Neural cell (in vitro differentiated cells): ENCODE measurements at regions not wholly inside any gene's neighbourhood (a gene's known extent, or its start where the extent isn't known, plus 50 kb on each side); places are given as distances from the start of the nearest gene placed in this dataset.

Source experiments
- H2AFZ ChIP-seq: fragments of 200-600, 300-800 bp; sonication (generic), shearing (Covaris generic); 2 replicates; pipeline ENCODE4 v1.6.0; 2014; ENCODE audit warnings: low read depth, mild to moderate bottlenecking, antibody characterized with exemption, low read length, moderate library complexity
- H3F3A ChIP-seq: fragments of 200-600 bp; shearing (Covaris generic); 2 replicates; pipeline ENCODE4 v1.6.1; 2016; ENCODE audit warnings: mild to moderate bottlenecking, moderate library complexity, mixed read lengths, antibody characterized with exemption, low read length; ENCODE audit not compliant: insufficient read depth, poor library complexity, severe bottlenecking
- H3K27ac ChIP-seq: fragments of 200-600, 300-800 bp; sonication (generic), shearing (Covaris generic); 2 replicates; pipeline ENCODE4 v1.5.1; 2014; ENCODE audit warnings: mild to moderate bottlenecking, low read length, moderate library complexity
- H3K27me3 ChIP-seq: fragments of 300-800, 200-600 bp; sonication (generic), shearing (Covaris generic); 2 replicates; pipeline ENCODE4 v1.6.0; 2014; ENCODE audit warnings: mild to moderate bottlenecking, low read depth, low read length, moderate library complexity; ENCODE audit not compliant: insufficient read depth
- H3K36me3 ChIP-seq: fragments of 300-800, 200-600 bp; sonication (generic), shearing (Covaris generic); 2 replicates; pipeline ENCODE4 v1.5.1; 2014; ENCODE audit warnings: mild to moderate bottlenecking, antibody characterized with exemption, low read length, moderate library complexity; ENCODE audit not compliant: insufficient read depth
- H3K4me2 ChIP-seq: fragments of 300-800, 200-600 bp; sonication (generic), shearing (Covaris generic); 2 replicates; pipeline ENCODE4 v1.6.0; 2014; ENCODE audit warnings: mild to moderate bottlenecking, low read length
- H3K4me3 ChIP-seq: fragments of 300-800, 200-600 bp; sonication (generic), shearing (Covaris generic); 2 replicates; pipeline ENCODE4 v1.5.1; 2014; ENCODE audit warnings: mild to moderate bottlenecking, low read length, moderate library complexity
- H3K79me2 ChIP-seq: fragments of 200-600 bp; shearing (Covaris generic); replicated peaks from 2 replicates; pipeline ENCODE4 v1.6.0; 2014; ENCODE audit warnings: mild to moderate bottlenecking, low read length, moderate library complexity; ENCODE audit not compliant: insufficient read depth
- H3K9ac ChIP-seq: fragments of 300-800, 200-600 bp; sonication (generic), shearing (Covaris generic); 2 replicates; pipeline ENCODE4 v1.6.1; 2016; ENCODE audit warnings: mild to moderate bottlenecking, low read length, mixed read lengths
- H3K9me2 ChIP-seq: fragments of 200-600 bp; shearing (Covaris generic); 2 replicates; pipeline ENCODE4 v1.6.1; 2016; ENCODE audit warnings: mild to moderate bottlenecking, low read length, mixed read lengths; ENCODE audit not compliant: insufficient read depth
- H3K9me3 ChIP-seq: fragments of 200-600, 300-800 bp; sonication (generic), shearing (Covaris generic); 2 replicates; pipeline ENCODE4 v1.6.1; 2016; ENCODE audit warnings: mild to moderate bottlenecking, mixed run types, low read length, moderate library complexity, mixed read lengths
- H4K20me1 ChIP-seq: fragments of 200-600 bp; shearing (Covaris generic); 2 replicates; pipeline ENCODE4 v1.6.1; 2016; ENCODE audit warnings: mild to moderate bottlenecking, mixed run types; ENCODE audit not compliant: insufficient read depth
- CTCF ChIP-seq: fragments of 450-650 bp; IDR thresholded peaks from 2 replicates; pipeline ENCODE4 v1.5.1; 2014; ENCODE audit warnings: antibody characterized with exemption, mild to moderate bottlenecking, moderate library complexity; ENCODE audit not compliant: poor library complexity, severe bottlenecking
- EP300 ChIP-seq: fragments of 450-650 bp; conservative IDR thresholded peaks from 2 replicates; pipeline ENCODE4 v1.6.1; 2014; ENCODE audit warnings: antibody characterized with exemption, mild to moderate bottlenecking, moderate library complexity; ENCODE audit not compliant: poor library complexity, severe bottlenecking
- EZH2 ChIP-seq: fragments of 200-600, 300-800 bp; shearing (Covaris generic), sonication (generic); IDR thresholded peaks from 2 replicates; pipeline ENCODE4 v1.6.1; 2014; ENCODE audit warnings: antibody characterized with exemption, low read length, borderline replicate concordance, mild to moderate bottlenecking; ENCODE audit not compliant: insufficient read depth, poor library complexity, severe bottlenecking
- MXI1 ChIP-seq: fragments of 450-650 bp; conservative IDR thresholded peaks from 2 replicates; pipeline ENCODE4 v1.6.1; 2014; ENCODE audit warnings: antibody characterized with exemption, mild to moderate bottlenecking; ENCODE audit not compliant: poor library complexity, severe bottlenecking
- POLR2AphosphoS5 ChIP-seq: IDR thresholded peaks from 2 replicates; pipeline ENCODE4 v1.6.1; 2012
- RAD21 ChIP-seq: fragments of 450-650 bp; conservative IDR thresholded peaks from 2 replicates; pipeline ENCODE4 v1.6.1; 2014; ENCODE audit warnings: antibody characterized with exemption, mild to moderate bottlenecking, moderate library complexity
- SMC3 ChIP-seq: fragments of 450-650 bp; conservative IDR thresholded peaks from 2 replicates; pipeline ENCODE4 v1.6.1; 2014; ENCODE audit warnings: antibody characterized with exemption, mild to moderate bottlenecking, moderate library complexity; ENCODE audit not compliant: poor library complexity
- TAF1 ChIP-seq: IDR thresholded peaks from 2 replicates; pipeline ENCODE4 v1.6.1; 2012; ENCODE audit warnings: low read depth
- TF ChIP-seq, protein P1 (sequence below): IDR thresholded peaks from 2 replicates; pipeline ENCODE4 v1.6.1; 2012; ENCODE audit warnings: borderline replicate concordance

DNA sequence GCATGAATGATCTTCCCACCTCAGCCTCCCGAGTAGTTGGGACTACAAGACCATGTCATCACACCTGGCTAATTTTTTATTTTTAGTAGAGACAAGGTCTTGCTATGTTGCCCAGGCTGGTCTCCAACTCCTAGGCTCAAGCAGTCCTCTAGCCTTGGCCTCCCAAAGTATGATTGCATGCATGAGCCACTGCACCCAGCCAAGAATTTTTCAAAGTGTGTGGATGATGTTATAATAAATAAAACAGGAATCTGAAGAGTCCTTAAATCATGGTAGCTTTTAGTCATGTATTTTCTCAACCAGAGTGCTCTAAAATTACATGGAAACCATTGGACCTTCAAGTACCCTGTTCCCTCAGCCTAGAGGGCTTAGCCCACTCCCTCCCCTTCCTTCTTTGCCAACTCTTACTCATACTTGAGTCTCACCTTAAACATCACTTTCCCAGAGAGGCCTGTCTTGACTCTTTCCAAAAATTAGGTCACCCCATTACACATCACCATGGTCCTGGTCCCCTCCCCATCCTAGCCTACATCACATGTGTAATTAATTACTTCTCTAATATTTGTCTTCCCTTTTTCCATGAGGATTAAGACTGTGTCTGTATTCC is 52.2 kb upstream of the BICDL1 start:
- Histone ChIP-seq H3F3A (no peaks in the 10 kb centered on the region), H2AFZ (no peak overlapping the region)

DNA sequence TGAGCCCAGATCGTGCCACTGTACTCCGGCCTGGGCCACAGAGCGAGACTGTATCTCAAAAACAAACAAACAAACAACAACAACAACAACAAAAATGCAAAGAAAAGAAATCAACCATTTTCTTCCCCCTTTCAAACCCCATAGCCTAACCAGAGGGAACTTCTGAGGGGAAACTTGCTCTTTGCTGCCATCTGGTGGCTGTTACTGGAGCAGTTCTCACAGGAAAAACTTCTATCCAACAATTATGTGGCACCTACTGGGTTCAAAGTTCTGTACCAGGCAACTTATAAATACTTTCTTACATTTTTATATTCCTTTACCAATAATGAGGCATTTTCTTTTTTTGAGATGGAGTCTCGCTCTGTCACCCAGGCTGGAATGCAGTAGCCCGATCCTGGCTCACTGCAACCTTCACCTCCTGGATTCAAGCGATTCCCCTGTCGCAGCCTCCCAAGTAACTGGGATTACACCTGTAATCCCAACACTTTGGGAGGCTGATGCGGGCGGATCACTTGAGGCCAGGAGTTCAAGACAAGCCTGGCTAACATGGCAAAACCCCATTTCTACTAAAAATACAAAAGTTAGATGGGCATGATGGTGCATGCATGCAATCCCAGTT is 50.9 kb upstream of the BICDL1 start:
- H3K27ac ChIP-seq = no peak overlapping the region
- no peak overlapping the region for H2AFZ ChIP-seq
- no peak overlapping the region for H3K4me2 ChIP-seq
- H3K79me2 ChIP-seq = no peaks in the 10 kb centered on the region
- H3K9me3 ChIP-seq = no peaks in the 10 kb centered on the region
- H3K9ac ChIP-seq = no peak overlapping the region
- no peaks in the 10 kb centered on the region for H4K20me1 ChIP-seq
- no peaks in the 10 kb centered on the region for H3K9me2 ChIP-seq
- H3K4me3 ChIP-seq = no peak overlapping the region
- H3F3A ChIP-seq = no peaks in the 10 kb centered on the region
- TF ChIP-seq RAD21 (peak; percentile 82), MXI1 (no peak), TAF1 (no peak), EP300 (no peak), SMC3 (peak; percentile 88), CTCF (peak; percentile 86), POLR2AphosphoS5 (no peak), EZH2 (no peak)
- TF ChIP-seq, protein P1, sequence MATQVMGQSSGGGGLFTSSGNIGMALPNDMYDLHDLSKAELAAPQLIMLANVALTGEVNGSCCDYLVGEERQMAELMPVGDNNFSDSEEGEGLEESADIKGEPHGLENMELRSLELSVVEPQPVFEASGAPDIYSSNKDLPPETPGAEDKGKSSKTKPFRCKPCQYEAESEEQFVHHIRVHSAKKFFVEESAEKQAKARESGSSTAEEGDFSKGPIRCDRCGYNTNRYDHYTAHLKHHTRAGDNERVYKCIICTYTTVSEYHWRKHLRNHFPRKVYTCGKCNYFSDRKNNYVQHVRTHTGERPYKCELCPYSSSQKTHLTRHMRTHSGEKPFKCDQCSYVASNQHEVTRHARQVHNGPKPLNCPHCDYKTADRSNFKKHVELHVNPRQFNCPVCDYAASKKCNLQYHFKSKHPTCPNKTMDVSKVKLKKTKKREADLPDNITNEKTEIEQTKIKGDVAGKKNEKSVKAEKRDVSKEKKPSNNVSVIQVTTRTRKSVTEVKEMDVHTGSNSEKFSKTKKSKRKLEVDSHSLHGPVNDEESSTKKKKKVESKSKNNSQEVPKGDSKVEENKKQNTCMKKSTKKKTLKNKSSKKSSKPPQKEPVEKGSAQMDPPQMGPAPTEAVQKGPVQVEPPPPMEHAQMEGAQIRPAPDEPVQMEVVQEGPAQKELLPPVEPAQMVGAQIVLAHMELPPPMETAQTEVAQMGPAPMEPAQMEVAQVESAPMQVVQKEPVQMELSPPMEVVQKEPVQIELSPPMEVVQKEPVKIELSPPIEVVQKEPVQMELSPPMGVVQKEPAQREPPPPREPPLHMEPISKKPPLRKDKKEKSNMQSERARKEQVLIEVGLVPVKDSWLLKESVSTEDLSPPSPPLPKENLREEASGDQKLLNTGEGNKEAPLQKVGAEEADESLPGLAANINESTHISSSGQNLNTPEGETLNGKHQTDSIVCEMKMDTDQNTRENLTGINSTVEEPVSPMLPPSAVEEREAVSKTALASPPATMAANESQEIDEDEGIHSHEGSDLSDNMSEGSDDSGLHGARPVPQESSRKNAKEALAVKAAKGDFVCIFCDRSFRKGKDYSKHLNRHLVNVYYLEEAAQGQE = no peak
- H3K36me3 ChIP-seq = no peaks in the 10 kb centered on the region
- H3K27me3 ChIP-seq = no peaks in the 10 kb centered on the region

More for the DNA sequence above, 52.2 kb upstream of the BICDL1 start:
- Histone ChIP-seq H3K27me3 (no peaks in the 10 kb centered on the region), H3K9ac (no peak overlapping the region), H3K4me3 (no peak overlapping the region), H3K79me2 (no peaks in the 10 kb centered on the region), H4K20me1 (no peaks in the 10 kb centered on the region), H3K9me2 (no peaks in the 10 kb centered on the region), H3K36me3 (no peaks in the 10 kb centered on the region), H3K9me3 (no peaks in the 10 kb centered on the region), H3K27ac (no peak overlapping the region), H3K4me2 (no peak overlapping the region)
- TF ChIP-seq EP300 (no peak), EZH2 (no peak), RAD21 (no peak)
